Activated naive CD4-positive, alpha-beta T cell (primary cell): ENCODE measurements at regions not wholly inside any gene's neighbourhood (a gene's known extent, or its start where the extent isn't known, plus 50 kb on each side); places are given as distances from the start of the nearest gene placed in this dataset.

Experiments used
- DNase-seq, 4 experiments: peaks; one replicate each; lab custom pipeline; 2025; lab: John Stamatoyannopoulos, UW

GRCh38 chr5:77948476-77948875 is 172.3 kb upstream of the TBCA start:
- no peak for DNase-seq

GRCh38 chr5:77947041-77947428 is 170.9 kb upstream of the TBCA start:
- DNase-seq, result no peak

GRCh38 chr5:77946381-77947040 is 170.4 kb upstream of the TBCA start:
- DNase-seq, result no peak

GRCh38 chr5:77945874-77946273 is 169.7 kb upstream of the TBCA start:
- no peak for DNase-seq

- DNase-seq, result no peak
These were observed 168.7 kb upstream of the TBCA start for GRCh38 chr5:77944757-77945340.

- no peak for DNase-seq
These were observed 167.7 kb upstream of the TBCA start for GRCh38 chr5:77943851-77944250.

GRCh38 chr5:77942578-77943239 is 166.6 kb upstream of the TBCA start:
- no peak for DNase-seq

- DNase-seq, result no peak
These were observed 161.1 kb upstream of the TBCA start for GRCh38 chr5:77937015-77937908.

GRCh38 chr5:77936365-77936693 is 160.2 kb upstream of the TBCA start:
- no peak for DNase-seq

GRCh38 chr5:77935506-77936364 is 159.6 kb upstream of the TBCA start:
- no peak for DNase-seq

GRCh38 chr5:77928776-77929300 is 152.7 kb upstream of the TBCA start:
- no peak for DNase-seq

- DNase-seq, result no peak
These were observed 150.2 kb upstream of the TBCA start for GRCh38 chr5:77926337-77926736.

- DNase-seq, result no peak
These were observed 149.4 kb upstream of the TBCA start for GRCh38 chr5:77925503-77925902.

GRCh38 chr5:77924081-77924480 is 147.9 kb upstream of the TBCA start:
- DNase-seq, result no peak

GRCh38 chr5:77923666-77924065 is 147.5 kb upstream of the TBCA start:
- no peak for DNase-seq

GRCh38 chr5:77921094-77921768 is 145.1 kb upstream of the TBCA start:
- DNase-seq, result no peak

- DNase-seq, result no peak
These were observed 144.4 kb upstream of the TBCA start for GRCh38 chr5:77920359-77921058.

- DNase-seq, result no peak
These were observed 139.2 kb upstream of the TBCA start for GRCh38 chr5:77915346-77915745.

- DNase-seq, result no peak
These were observed 136.6 kb upstream of the TBCA start for GRCh38 chr5:77912721-77913120.

GRCh38 chr5:77910602-77911188 is 134.6 kb upstream of the TBCA start:
- DNase-seq, result no peak
